Lower leg skin (tissue), 4 donors: ENCODE measurements at regions not wholly inside any gene's neighbourhood (a gene's known extent, or its start where the extent isn't known, plus 50 kb on each side); places are given as distances from the start of the nearest gene placed in this dataset.
"Not testable (repeated sequence)": the region's sequence is repeated elsewhere in the genome, so short reads cannot be mapped to it uniquely, and the experiment has no call there.

ENCODE experiments used
- DNase-seq, 2 donors: peaks; one replicate each; pipeline ENCODE4 v3.0.0-alpha.2; 2019; ENCODE audit warnings: low spot score in 2 of 2
- H3K4me3 ChIP-seq: fragments of 200-600 bp; sonication (generic); 2 replicates; pipeline ENCODE4 v1.5.1; 2017; ENCODE audit warnings: mild to moderate bottlenecking, low read depth; ENCODE audit not compliant: poor library complexity, severe bottlenecking
- CTCF ChIP-seq, 3 donors: fragments of 450-650 bp; IDR thresholded peaks; one replicate each; pipeline ENCODE4 v1.5.1; 2016; ENCODE audit warnings: antibody characterized with exemption in 3 of 3, mild to moderate bottlenecking in 3 of 3, moderate library complexity in 2 of 3
- POLR2A ChIP-seq, 2 donors: fragments of 450-650 bp; IDR thresholded peaks; one replicate each; pipeline ENCODE4 v1.6.1; 2016 to 2017; ENCODE audit warnings: antibody characterized with exemption in 2 of 2, mild to moderate bottlenecking in 1 of 2, moderate library complexity in 1 of 2
- WGBS, 2 donors: methylation state at CpG; one replicate each; pipeline ENCODE4 v1.1.5; 2018; 5-methylcytosine and 5-hydroxymethylcytosine counted together
- intact Hi-C: fragments of 100-400 bp; cut with DNase I; formaldehyde crosslinking; loops from one replicate; pipeline ENCODE4 v1.15.0; 2023; ENCODE audit warnings: low total_unique reads

GRCh38 chr1:2851918-2852317, 50.4 kb upstream of the TTC34 start:
- intact Hi-C loops, H3K4me3 ChIP-seq, DNase-seq: not testable (repeated sequence)
- 92 to 96% methylated on average over 12 of the region's 12 CpGs for WGBS, 2 donors

- no peak for TF ChIP-seq CTCF (IDR thresholded peaks at IDR 0.05)
- no peak for TF ChIP-seq POLR2A (IDR thresholded peaks at IDR 0.05)
- no peak overlapping the region for H3K4me3 ChIP-seq
- DNase-seq, result no peak
- intact Hi-C loops, result no loop called here
- WGBS, 2 donors, result 69 to 81% methylated on average over 8 to 9 of the region's 9 CpGs
These were observed 52.2 kb upstream of the TTC34 start for GRCh38 chr1:2853711-2854110.

GRCh38 chr1:2854151-2854550, 52.7 kb upstream of the TTC34 start:
- no peak for DNase-seq
- TF ChIP-seq POLR2A (IDR thresholded peaks at IDR 0.05) (no peak), CTCF (IDR thresholded peaks at IDR 0.05) (no peak)
- WGBS, 2 donors, result 89% methylated on average over 13 of the region's 13 CpGs
- intact Hi-C loops, result no loop called here
- H3K4me3 ChIP-seq, result no peak overlapping the region

GRCh38 chr1:2854611-2855010, 53.1 kb upstream of the TTC34 start:
- no peak overlapping the region for H3K4me3 ChIP-seq
- no peak for DNase-seq

GRCh38 chr1:2855206-2856065, 53.9 kb upstream of the TTC34 start:
- WGBS, 2 donors, result 38 to 41% methylated on average over 57 of the region's 57 CpGs
- intact Hi-C loops, result no loop called here
- DNase-seq, result no peak
- no peak for TF ChIP-seq CTCF (IDR thresholded peaks at IDR 0.05)
- no peak for TF ChIP-seq POLR2A (IDR thresholded peaks at IDR 0.05)
- no peak overlapping the region for H3K4me3 ChIP-seq

More at GRCh38 chr1:2854611-2855010, 53.1 kb upstream of the TTC34 start:
- TF ChIP-seq POLR2A (IDR thresholded peaks at IDR 0.05) (no peak), CTCF (IDR thresholded peaks at IDR 0.05) (no peak)
- 67 to 69% methylated on average over 5 to 10 of the region's 11 CpGs for WGBS, 2 donors
- intact Hi-C loops, result no loop called here

GRCh38 chr1:2856066-2856390, 54.5 kb upstream of the TTC34 start:
- no peak for TF ChIP-seq POLR2A (IDR thresholded peaks at IDR 0.05)
- TF ChIP-seq CTCF (IDR thresholded peaks at IDR 0.05), result no peak
- no peak for DNase-seq
- 52 to 62% methylated on average over 13 of the region's 13 CpGs for WGBS, 2 donors
- no peak overlapping the region for H3K4me3 ChIP-seq
- intact Hi-C loops, result no loop called here
